Nephron (organoid): ENCODE measurements at regions not wholly inside any gene's neighbourhood (a gene's known extent, or its start where the extent isn't known, plus 50 kb on each side); places are given as distances from the start of the nearest gene placed in this dataset.

ENCODE experiments used
- H3K27ac Mint-ChIP-seq, 3 experiments: 2 replicates each; pipeline ENCODE4 v1.8.0; 2020; ENCODE audit warnings: mixed read lengths in 3 of 3, mild to moderate bottlenecking in 2 of 3, moderate library complexity in 1 of 3
- H3K27me3 Mint-ChIP-seq: 2 replicates; pipeline ENCODE4 v1.8.0; 2021; ENCODE audit warnings: low read depth, mild to moderate bottlenecking, moderate library complexity, mixed read lengths
- H3K36me3 Mint-ChIP-seq: 2 replicates; pipeline ENCODE4 v1.8.0; 2020; ENCODE audit warnings: low read depth, mixed read lengths
- H3K4me1 Mint-ChIP-seq: 2 replicates; pipeline ENCODE4 v1.8.0; 2020; ENCODE audit warnings: mixed read lengths
- H3K4me3 Mint-ChIP-seq, 3 experiments: 2 replicates each; pipeline ENCODE4 v1.8.0; 2020; ENCODE audit warnings: mild to moderate bottlenecking in 3 of 3, mixed read lengths in 3 of 3, moderate library complexity in 2 of 3
- H3K9me3 Mint-ChIP-seq: 2 replicates; pipeline ENCODE4 v1.8.0; 2020; ENCODE audit warnings: mixed read lengths
- TF ChIP-seq, protein P1 (sequence below), 3 experiments: fragments of 200-600 bp; sonication (generic); IDR thresholded peaks; one replicate each; pipeline ENCODE4 v1.5.0; 2021; ENCODE audit warnings: antibody characterized with exemption in 3 of 3; ENCODE audit not compliant: unreplicated experiment in 3 of 3

DNA sequence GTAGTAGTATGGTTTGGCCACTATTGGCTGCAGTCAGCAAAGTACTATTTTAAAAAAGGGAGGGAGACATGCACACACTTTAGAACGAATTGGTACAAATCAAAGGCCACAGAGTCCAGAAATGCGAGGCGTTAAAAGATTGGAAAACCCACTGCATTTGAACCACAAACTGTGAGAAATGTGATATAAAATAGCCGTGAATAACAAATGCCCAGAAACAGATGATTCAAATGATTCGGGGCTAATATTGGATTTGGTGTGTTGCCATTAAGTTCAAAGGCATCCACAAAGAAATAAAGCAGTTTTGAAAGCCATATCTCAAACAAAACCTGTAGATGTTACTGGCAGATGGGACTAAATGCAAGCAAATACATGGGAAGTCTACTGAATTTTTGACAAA, 140.9 kb upstream of the HMHB1 start:
- Mint-ChIP-seq H3K4me3 (no peak overlapping the region), H3K4me1 (peaks cover 23% of the 10 kb centered on the region), H3K36me3 (no peaks in the 10 kb centered on the region), H3K9me3 (peaks cover 4% of the 10 kb centered on the region), H3K27me3 (no peaks in the 10 kb centered on the region), H3K27ac (no peak overlapping the region)
- TF ChIP-seq, protein P1, sequence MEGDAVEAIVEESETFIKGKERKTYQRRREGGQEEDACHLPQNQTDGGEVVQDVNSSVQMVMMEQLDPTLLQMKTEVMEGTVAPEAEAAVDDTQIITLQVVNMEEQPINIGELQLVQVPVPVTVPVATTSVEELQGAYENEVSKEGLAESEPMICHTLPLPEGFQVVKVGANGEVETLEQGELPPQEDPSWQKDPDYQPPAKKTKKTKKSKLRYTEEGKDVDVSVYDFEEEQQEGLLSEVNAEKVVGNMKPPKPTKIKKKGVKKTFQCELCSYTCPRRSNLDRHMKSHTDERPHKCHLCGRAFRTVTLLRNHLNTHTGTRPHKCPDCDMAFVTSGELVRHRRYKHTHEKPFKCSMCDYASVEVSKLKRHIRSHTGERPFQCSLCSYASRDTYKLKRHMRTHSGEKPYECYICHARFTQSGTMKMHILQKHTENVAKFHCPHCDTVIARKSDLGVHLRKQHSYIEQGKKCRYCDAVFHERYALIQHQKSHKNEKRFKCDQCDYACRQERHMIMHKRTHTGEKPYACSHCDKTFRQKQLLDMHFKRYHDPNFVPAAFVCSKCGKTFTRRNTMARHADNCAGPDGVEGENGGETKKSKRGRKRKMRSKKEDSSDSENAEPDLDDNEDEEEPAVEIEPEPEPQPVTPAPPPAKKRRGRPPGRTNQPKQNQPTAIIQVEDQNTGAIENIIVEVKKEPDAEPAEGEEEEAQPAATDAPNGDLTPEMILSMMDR (IDR thresholded peaks at IDR 0.05; ENCODE audit: unreplicated experiment in 3 of 3) = no peak

DNA sequence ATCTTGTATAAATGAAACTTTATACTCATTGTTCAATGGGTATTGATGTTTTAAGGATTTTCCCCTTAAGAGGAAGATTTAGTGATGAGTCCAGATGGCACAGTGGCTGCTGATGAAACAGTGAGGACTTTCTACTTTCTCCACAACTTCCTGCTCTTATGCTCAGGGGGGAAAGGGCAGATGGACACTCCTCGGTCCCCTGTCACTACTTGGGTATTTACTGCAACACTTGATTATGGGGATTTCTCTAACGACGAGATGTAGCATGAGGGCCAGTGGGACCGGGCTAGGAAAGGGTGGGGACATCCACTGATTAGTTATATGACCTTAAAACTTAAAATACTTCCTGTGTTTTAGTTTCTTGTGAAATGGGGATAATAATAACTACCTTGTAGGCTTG, 146.1 kb upstream of the HMHB1 start:
- H3K27ac Mint-ChIP-seq = no peak overlapping the region
- no peaks in the 10 kb centered on the region for H3K9me3 Mint-ChIP-seq
- H3K4me3 Mint-ChIP-seq = no peak overlapping the region
- TF ChIP-seq, protein P1 (IDR thresholded peaks at IDR 0.05; ENCODE audit: unreplicated experiment in 3 of 3) = no peak
- peaks cover 3% of the 10 kb centered on the region for H3K4me1 Mint-ChIP-seq
- no peaks in the 10 kb centered on the region for H3K36me3 Mint-ChIP-seq
- H3K27me3 Mint-ChIP-seq = peaks cover 9% of the 10 kb centered on the region

DNA sequence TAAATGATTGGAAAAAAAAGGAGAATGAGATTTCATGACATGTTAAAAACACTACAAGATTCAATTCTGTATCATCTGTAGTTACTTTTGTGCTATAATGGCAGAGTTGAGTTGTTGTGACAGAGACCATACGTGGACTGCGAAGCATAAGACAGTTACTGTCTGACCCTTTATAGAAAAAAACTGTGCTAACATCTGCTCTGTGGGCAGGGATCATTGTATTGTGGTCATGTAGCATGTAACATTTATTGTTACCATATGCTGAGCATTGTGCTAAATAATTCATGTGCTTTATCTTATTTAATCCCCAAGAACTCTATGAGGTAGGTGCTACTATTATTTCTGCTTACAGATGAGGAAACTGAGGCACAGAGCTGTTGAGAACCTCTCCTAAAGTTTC, 147.3 kb upstream of the HMHB1 start:
- no peaks in the 10 kb centered on the region for H3K4me1 Mint-ChIP-seq
- no peak overlapping the region for H3K4me3 Mint-ChIP-seq
- H3K36me3 Mint-ChIP-seq = no peaks in the 10 kb centered on the region
- no peaks in the 10 kb centered on the region for H3K9me3 Mint-ChIP-seq
- H3K27ac Mint-ChIP-seq = no peak overlapping the region
- peaks cover 9% of the 10 kb centered on the region for H3K27me3 Mint-ChIP-seq
- TF ChIP-seq, protein P1 (IDR thresholded peaks at IDR 0.05; ENCODE audit: unreplicated experiment in 3 of 3) = no peak

DNA sequence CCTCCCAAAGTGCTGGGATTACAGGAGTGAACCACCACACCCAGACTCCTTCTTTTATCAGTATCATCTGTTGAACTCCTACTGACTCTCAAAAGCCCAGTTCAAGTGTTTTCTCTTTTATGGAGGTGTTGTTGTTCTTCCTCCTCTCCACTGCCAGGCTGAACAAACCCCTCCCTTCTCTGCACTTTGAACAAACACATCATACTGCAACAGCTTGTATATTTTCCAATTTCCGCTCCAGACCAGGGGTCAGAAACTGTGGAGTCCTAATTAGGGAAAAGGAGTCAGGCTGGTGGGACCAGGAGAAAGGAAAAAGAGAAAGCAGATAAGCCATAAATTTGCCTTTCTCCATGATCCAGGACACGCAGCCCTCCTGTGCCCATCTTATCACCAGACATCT, 148.1 kb upstream of the HMHB1 start:
- H3K9me3 Mint-ChIP-seq = no peaks in the 10 kb centered on the region
- TF ChIP-seq, protein P1 (IDR thresholded peaks at IDR 0.05; ENCODE audit: unreplicated experiment in 3 of 3) = no peak
- no peaks in the 10 kb centered on the region for H3K4me1 Mint-ChIP-seq
- no peaks in the 10 kb centered on the region for H3K36me3 Mint-ChIP-seq
- no peak overlapping the region for H3K27ac Mint-ChIP-seq
- H3K4me3 Mint-ChIP-seq = no peak overlapping the region
- peaks cover 9% of the 10 kb centered on the region for H3K27me3 Mint-ChIP-seq

DNA sequence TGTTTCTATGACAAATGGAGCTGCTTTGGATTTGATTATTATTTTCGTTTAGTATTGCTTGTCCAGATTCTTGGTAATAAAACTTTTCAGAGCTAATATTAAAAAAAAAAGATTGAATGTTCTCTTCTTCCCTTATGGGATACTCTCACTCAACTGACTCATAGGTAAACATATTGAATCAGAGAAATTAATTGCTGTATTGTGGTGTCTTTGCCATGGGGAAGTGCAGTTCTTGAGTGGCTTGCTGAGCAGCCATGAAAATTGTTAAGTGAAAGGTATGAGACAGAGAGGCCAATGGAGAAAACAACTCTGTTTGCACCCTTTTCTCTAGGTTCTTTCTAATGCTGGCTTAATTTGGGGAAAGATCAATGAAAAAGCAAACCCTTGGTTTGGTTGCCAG, 149.9 kb upstream of the HMHB1 start:
- Mint-ChIP-seq H3K27ac (no peak overlapping the region), H3K27me3 (peaks cover 9% of the 10 kb centered on the region), H3K36me3 (no peaks in the 10 kb centered on the region), H3K4me1 (peaks cover 12% of the 10 kb centered on the region), H3K4me3 (no peak overlapping the region), H3K9me3 (no peaks in the 10 kb centered on the region)
- TF ChIP-seq, protein P1 (IDR thresholded peaks at IDR 0.05; ENCODE audit: unreplicated experiment in 3 of 3) = no peak

DNA sequence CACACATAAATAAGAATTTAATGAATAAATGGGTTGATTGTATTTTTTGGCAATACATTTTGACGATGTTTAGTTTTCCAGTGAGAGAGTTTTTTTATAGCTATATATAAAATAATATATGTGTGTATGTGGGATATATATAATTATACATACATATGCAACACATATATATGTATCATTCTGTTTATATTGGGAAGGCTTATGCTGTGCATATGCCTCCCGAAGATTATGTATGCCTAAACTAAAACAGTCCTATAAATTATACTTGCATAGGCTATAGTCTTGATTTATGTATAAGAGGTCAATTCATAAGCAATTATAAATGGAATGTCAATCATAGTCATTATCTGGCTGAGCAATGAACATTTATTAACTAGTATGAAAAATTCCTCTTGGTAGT, 151.3 kb upstream of the HMHB1 start:
- H3K36me3 Mint-ChIP-seq = no peaks in the 10 kb centered on the region
- peaks cover 12% of the 10 kb centered on the region for H3K4me1 Mint-ChIP-seq
- peaks cover 9% of the 10 kb centered on the region for H3K27me3 Mint-ChIP-seq
- no peaks in the 10 kb centered on the region for H3K9me3 Mint-ChIP-seq
- H3K4me3 Mint-ChIP-seq = no peak overlapping the region
- no peak overlapping the region for H3K27ac Mint-ChIP-seq
- TF ChIP-seq, protein P1 (IDR thresholded peaks at IDR 0.05; ENCODE audit: unreplicated experiment in 3 of 3) = no peak
